ENCODE measurements at regions not wholly inside any gene's neighbourhood (a gene's known extent, or its start where the extent isn't known, plus 50 kb on each side); places are given as distances from the start of the nearest gene placed in this dataset.
"Not testable (repeated sequence)": the region's sequence is repeated elsewhere in the genome, so short reads cannot be mapped to it uniquely, and the experiment has no call there.

- DNase-seq (ENCODE audit: low read depth in 2 of 2) = no peak
- no peak for TF ChIP-seq CTCF (IDR thresholded peaks at IDR 0.05; ENCODE audit: low read depth, low read length)
- H3K4me3 ChIP-seq (replicated peaks in 1 of 2; ENCODE audit: low read depth in 2 of 2, low read length in 2 of 2) = no peak overlapping the region
Measured at GRCh38 chr21:34228792-34229191, 135.0 kb upstream of the KCNE2 start.

- DNase-seq (ENCODE audit: low read depth in 2 of 2) = no peak
- no peak overlapping the region for H3K4me3 ChIP-seq (replicated peaks in 1 of 2; ENCODE audit: low read depth in 2 of 2, low read length in 2 of 2)
- TF ChIP-seq CTCF (IDR thresholded peaks at IDR 0.05; ENCODE audit: low read depth, low read length) = no peak
Measured at GRCh38 chr21:34229353-34229752, 134.5 kb upstream of the KCNE2 start.

GRCh38 chr21:34233741-34234140 is 130.1 kb upstream of the KCNE2 start:
- DNase-seq (ENCODE audit: low read depth in 2 of 2); H3K4me3 ChIP-seq (replicated peaks in 1 of 2; ENCODE audit: low read depth in 2 of 2, low read length in 2 of 2): not testable (repeated sequence)

GRCh38 chr21:34235514-34235913 is 128.3 kb upstream of the KCNE2 start:
- no peak for DNase-seq (ENCODE audit: low read depth in 2 of 2)
- H3K4me3 ChIP-seq (replicated peaks in 1 of 2; ENCODE audit: low read depth in 2 of 2, low read length in 2 of 2) = no peak overlapping the region
- no peak for TF ChIP-seq CTCF (IDR thresholded peaks at IDR 0.05; ENCODE audit: low read depth, low read length)

GRCh38 chr21:34242973-34243372 is 120.8 kb upstream of the KCNE2 start:
- H3K4me3 ChIP-seq (replicated peaks in 1 of 2; ENCODE audit: low read depth in 2 of 2, low read length in 2 of 2) = no peak overlapping the region
- no peak for TF ChIP-seq CTCF (IDR thresholded peaks at IDR 0.05; ENCODE audit: low read depth, low read length)
- DNase-seq (ENCODE audit: low read depth in 2 of 2) = no peak

GRCh38 chr21:34243562-34243961 is 120.2 kb upstream of the KCNE2 start:
- peak; percentile 73 for TF ChIP-seq CTCF (IDR thresholded peaks at IDR 0.05; ENCODE audit: low read depth, low read length)
- peak; percentile 42 for DNase-seq (ENCODE audit: low read depth in 2 of 2)
- no peak overlapping the region for H3K4me3 ChIP-seq (replicated peaks in 1 of 2; ENCODE audit: low read depth in 2 of 2, low read length in 2 of 2)

GRCh38 chr21:34252751-34253150 is 111.1 kb upstream of the KCNE2 start:
- TF ChIP-seq CTCF (IDR thresholded peaks at IDR 0.05; ENCODE audit: low read depth, low read length) = no peak
- DNase-seq (ENCODE audit: low read depth in 2 of 2) = no peak
- no peak overlapping the region for H3K4me3 ChIP-seq (replicated peaks in 1 of 2; ENCODE audit: low read depth in 2 of 2, low read length in 2 of 2)

Data from cardiac fibroblast (primary cell).